Amygdala (tissue), 56 donors: ENCODE measurements at regions not wholly inside any gene's neighbourhood (a gene's known extent, or its start where the extent isn't known, plus 50 kb on each side); places are given as distances from the start of the nearest gene placed in this dataset.
"Not testable (repeated sequence)": the region's sequence is repeated elsewhere in the genome, so short reads cannot be mapped to it uniquely, and the experiment has no call there.

Experiments used
- DNase-seq, 56 donors: peaks; one replicate each; lab custom pipeline; 2025; lab: John Stamatoyannopoulos, UW

GRCh38 chr11:33532257-33532656, 168.4 kb downstream of the C11orf91 start:
- no peak for DNase-seq

GRCh38 chr11:33531743-33532181, 168.9 kb downstream of the C11orf91 start:
- DNase-seq: no peak

- no peak for DNase-seq
Measured at GRCh38 chr11:33530815-33531214, 169.8 kb downstream of the C11orf91 start.

GRCh38 chr11:33529461-33529860, 171.2 kb downstream of the C11orf91 start:
- DNase-seq: no peak

GRCh38 chr11:33527738-33528137, 172.9 kb downstream of the C11orf91 start:
- not testable (repeated sequence) for DNase-seq

- DNase-seq: no peak
Measured at GRCh38 chr11:33525789-33526188, 174.8 kb downstream of the C11orf91 start.

- no peak for DNase-seq
Measured at GRCh38 chr11:33521384-33521783, 179.2 kb downstream of the C11orf91 start.

- DNase-seq: no peak
Measured at GRCh38 chr11:33520112-33520511, 180.5 kb downstream of the C11orf91 start.

GRCh38 chr11:33515347-33515746, 185.3 kb downstream of the C11orf91 start:
- peak in 1 of 56 donors; percentile 6 for DNase-seq

GRCh38 chr11:33514079-33514925, 186.3 kb downstream of the C11orf91 start:
- DNase-seq: no peak

GRCh38 chr11:33509632-33510031, 191.0 kb downstream of the C11orf91 start:
- DNase-seq: no peak

GRCh38 chr11:33507967-33508366, 192.7 kb downstream of the C11orf91 start:
- DNase-seq: no peak

GRCh38 chr11:33507356-33507755, 193.3 kb downstream of the C11orf91 start:
- DNase-seq: no peak

- DNase-seq: no peak
Measured at GRCh38 chr11:33505093-33505492, 195.5 kb downstream of the C11orf91 start.

- DNase-seq: no peak
Measured at GRCh38 chr11:33500861-33501479, 199.7 kb downstream of the C11orf91 start.

- no peak for DNase-seq
Measured at GRCh38 chr11:33500332-33500731, 200.3 kb downstream of the C11orf91 start.

- no peak for DNase-seq
Measured at GRCh38 chr11:33492596-33492995, 208.0 kb downstream of the C11orf91 start.

GRCh38 chr11:33490842-33491370, 209.7 kb downstream of the C11orf91 start:
- DNase-seq: no peak

GRCh38 chr11:33488971-33489370, 211.7 kb downstream of the C11orf91 start:
- DNase-seq: no peak

- DNase-seq: peak in 2 of 56 donors; percentile 3 to 14
Measured at GRCh38 chr11:33480626-33481025, 220.0 kb downstream of the C11orf91 start.

GRCh38 chr11:33479231-33479630, 221.4 kb downstream of the C11orf91 start:
- DNase-seq: no peak
